ENCODE measurements at regions not wholly inside any gene's neighbourhood (a gene's known extent, or its start where the extent isn't known, plus 50 kb on each side); places are given as distances from the start of the nearest gene placed in this dataset.

GRCh38 chr1:23624440-23624839 is 65.1 kb upstream of the ID3 start:
- H3K27ac ChIP-seq (ENCODE audit: low read depth, low read length, poor library complexity, severe bottlenecking), result peak overlapping the region; percentile 82
- H3K27me3 ChIP-seq (ENCODE audit: insufficient read depth, low read length), result no peaks in the 10 kb centered on the region
- no peaks in the 10 kb centered on the region for H3K9me2 ChIP-seq (ENCODE audit: low read depth, low read length)
- H2AFZ ChIP-seq (ENCODE audit: low read length), result no peak overlapping the region
- H3K36me3 ChIP-seq (ENCODE audit: insufficient read depth, low read length), result no peaks in the 10 kb centered on the region
- H3K9ac ChIP-seq (ENCODE audit: low read length), result no peak overlapping the region
- no peaks in the 10 kb centered on the region for H3K9me3 ChIP-seq (ENCODE audit: low read length)
- TF ChIP-seq CTCF (IDR thresholded peaks at IDR 0.05; ENCODE audit: low read length) (no peak), EZH2 (IDR thresholded peaks at IDR 0.05; ENCODE audit: borderline replicate concordance, low read length) (no peak)
- H3K4me3 ChIP-seq (ENCODE audit: low read depth, low read length, poor library complexity, severe bottlenecking), result no peak overlapping the region
- peaks cover 10% of the 10 kb centered on the region; the same call in 1 of the 2 replicates for H3F3A ChIP-seq (ENCODE audit: insufficient read depth, low read length)
- no peaks in the 10 kb centered on the region for H4K20me1 ChIP-seq (ENCODE audit: insufficient read depth, low read length)
- H3K4me2 ChIP-seq (ENCODE audit: low read length), result no peak overlapping the region
- no peaks in the 10 kb centered on the region for H3K79me2 ChIP-seq (ENCODE audit: insufficient read depth, low read length)
- H3K4me1 ChIP-seq (ENCODE audit: insufficient read depth, low read length, severe bottlenecking), result peaks cover 70% of the 10 kb centered on the region

GRCh38 chr1:23622284-23622683 is 63.0 kb upstream of the ID3 start:
- H3K79me2 ChIP-seq (ENCODE audit: insufficient read depth, low read length), result no peaks in the 10 kb centered on the region
- no peaks in the 10 kb centered on the region for H3K27me3 ChIP-seq (ENCODE audit: insufficient read depth, low read length)
- H3K4me1 ChIP-seq (ENCODE audit: insufficient read depth, low read length, severe bottlenecking), result peaks cover 70% of the 10 kb centered on the region
- H3K36me3 ChIP-seq (ENCODE audit: insufficient read depth, low read length), result no peaks in the 10 kb centered on the region
- H3K27ac ChIP-seq (ENCODE audit: low read depth, low read length, poor library complexity, severe bottlenecking), result peak overlapping the region; percentile 98
- H3K9ac ChIP-seq (ENCODE audit: low read length), result no peak overlapping the region
- H2AFZ ChIP-seq (ENCODE audit: low read length), result no peak overlapping the region
- peaks cover 7% of the 10 kb centered on the region; the same call in 1 of the 2 replicates for H3F3A ChIP-seq (ENCODE audit: insufficient read depth, low read length)
- H4K20me1 ChIP-seq (ENCODE audit: insufficient read depth, low read length), result no peaks in the 10 kb centered on the region
- no peak overlapping the region for H3K4me3 ChIP-seq (ENCODE audit: low read depth, low read length, poor library complexity, severe bottlenecking)
- no peaks in the 10 kb centered on the region for H3K9me2 ChIP-seq (ENCODE audit: low read depth, low read length)
- H3K9me3 ChIP-seq (ENCODE audit: low read length), result no peaks in the 10 kb centered on the region
- TF ChIP-seq CTCF (IDR thresholded peaks at IDR 0.05; ENCODE audit: low read length), result no peak
- H3K4me2 ChIP-seq (ENCODE audit: low read length), result no peak overlapping the region

- TF ChIP-seq CTCF (IDR thresholded peaks at IDR 0.05; ENCODE audit: low read length), result no peak
- TF ChIP-seq EZH2 (IDR thresholded peaks at IDR 0.05; ENCODE audit: borderline replicate concordance, low read length), result no peak
- Histone ChIP-seq H2AFZ (ENCODE audit: low read length) (no peak overlapping the region), H3K36me3 (ENCODE audit: insufficient read depth, low read length) (no peaks in the 10 kb centered on the region), H3K79me2 (ENCODE audit: insufficient read depth, low read length) (no peaks in the 10 kb centered on the region), H3K4me2 (ENCODE audit: low read length) (peak overlapping the region; percentile 90), H3K27me3 (ENCODE audit: insufficient read depth, low read length) (no peaks in the 10 kb centered on the region), H3K9me2 (ENCODE audit: low read depth, low read length) (no peaks in the 10 kb centered on the region), H3F3A (ENCODE audit: insufficient read depth, low read length) (peaks cover 7% of the 10 kb centered on the region; the same call in 1 of the 2 replicates), H3K4me3 (ENCODE audit: low read depth, low read length, poor library complexity, severe bottlenecking) (no peak overlapping the region), H4K20me1 (ENCODE audit: insufficient read depth, low read length) (no peaks in the 10 kb centered on the region), H3K9me3 (ENCODE audit: low read length) (no peaks in the 10 kb centered on the region), H3K9ac (ENCODE audit: low read length) (peak overlapping the region; percentile 97), H3K27ac (ENCODE audit: low read depth, low read length, poor library complexity, severe bottlenecking) (peak overlapping the region; percentile 98), H3K4me1 (ENCODE audit: insufficient read depth, low read length, severe bottlenecking) (peaks cover 73% of the 10 kb centered on the region)
Observed at GRCh38 chr1:23620605-23621004, 61.3 kb upstream of the ID3 start.

Measured in OCI-LY1 (cell line).